Astrocyte (in vitro differentiated cells and primary cell): ENCODE measurements at regions not wholly inside any gene's neighbourhood (a gene's known extent, or its start where the extent isn't known, plus 50 kb on each side); places are given as distances from the start of the nearest gene placed in this dataset.

Source experiments
- CTCF ChIP-seq: IDR thresholded peaks from 2 replicates; pipeline ENCODE4 v1.5.1; 2011; ENCODE audit warnings: low read depth, mild to moderate bottlenecking, inconsistent platforms, low read length, moderate library complexity; ENCODE audit not compliant: insufficient read depth
- EZH2 ChIP-seq: IDR thresholded peaks from 2 replicates; pipeline ENCODE4 v1.6.1; 2012; ENCODE audit warnings: mild to moderate bottlenecking, low read length, inconsistent platforms; ENCODE audit not compliant: insufficient read depth

GRCh38 chr2:18422432-18423165, 137.9 kb downstream of the RDH14 start:
- TF ChIP-seq CTCF (no peak), EZH2 (no peak)
